Activated CD4-positive, alpha-beta memory T cell treated with anti-CD3 and anti-CD28 coated beads for 36 hours (primary cell): ENCODE measurements at regions not wholly inside any gene's neighbourhood (a gene's known extent, or its start where the extent isn't known, plus 50 kb on each side); places are given as distances from the start of the nearest gene placed in this dataset.

Experiments used
- CTCF ChIA-PET: fragments of 350-600 bp; sonication (Branson Sonifier 250); formaldehyde crosslinking; loops from one replicate; lab custom pipeline; 2021; ENCODE audit warnings: antibody characterized with exemption, inconsistent platforms; lab: Charles Lee
- POLR2A ChIA-PET: fragments of 350-600 bp; sonication (Branson Sonifier 250); formaldehyde crosslinking; loops from one replicate; lab custom pipeline; 2021; ENCODE audit warnings: antibody characterized with exemption; lab: Charles Lee
- DNase-seq: peaks from one replicate; pipeline ENCODE4 v3.0.0-alpha.2; 2020
- H3K27ac Mint-ChIP-seq: one replicate; pipeline ENCODE4 v1.8.0; 2021; ENCODE audit warnings: mixed read lengths
- H3K27me3 Mint-ChIP-seq: one replicate; pipeline ENCODE4 v1.8.0; 2021; ENCODE audit warnings: mixed read lengths
- H3K36me3 Mint-ChIP-seq: one replicate; pipeline ENCODE4 v1.8.0; 2021; ENCODE audit warnings: mixed read lengths
- H3K4me1 Mint-ChIP-seq: one replicate; pipeline ENCODE4 v1.8.0; 2021; ENCODE audit warnings: low read depth, mixed read lengths
- H3K4me3 Mint-ChIP-seq: one replicate; pipeline ENCODE4 v1.8.0; 2021; ENCODE audit warnings: mild to moderate bottlenecking, mixed read lengths
- H3K9me3 Mint-ChIP-seq: one replicate; pipeline ENCODE4 v1.8.0; 2021; ENCODE audit warnings: mixed read lengths
- intact Hi-C: fragments of 100-400 bp; cut with micrococcal nuclease; formaldehyde crosslinking; loops from one replicate; pipeline ENCODE4 v1.15.1; 2023

GRCh38 chr3:180534828-180535227 lies 67.1 kb upstream of the TTC14 start:
- no peak overlapping the region for H3K4me3 Mint-ChIP-seq
- H3K27ac Mint-ChIP-seq: no peak overlapping the region
- DNase-seq: no peak
- intact Hi-C loops: no loop called here
- ChIA-PET POLR2A (no interaction called here), CTCF (no interaction called here)
- H3K4me1 Mint-ChIP-seq: no peaks in the 10 kb centered on the region
- peaks cover 2% of the 10 kb centered on the region for H3K27me3 Mint-ChIP-seq
- H3K36me3 Mint-ChIP-seq: no peaks in the 10 kb centered on the region
- H3K9me3 Mint-ChIP-seq: peaks cover 4% of the 10 kb centered on the region

DNA sequence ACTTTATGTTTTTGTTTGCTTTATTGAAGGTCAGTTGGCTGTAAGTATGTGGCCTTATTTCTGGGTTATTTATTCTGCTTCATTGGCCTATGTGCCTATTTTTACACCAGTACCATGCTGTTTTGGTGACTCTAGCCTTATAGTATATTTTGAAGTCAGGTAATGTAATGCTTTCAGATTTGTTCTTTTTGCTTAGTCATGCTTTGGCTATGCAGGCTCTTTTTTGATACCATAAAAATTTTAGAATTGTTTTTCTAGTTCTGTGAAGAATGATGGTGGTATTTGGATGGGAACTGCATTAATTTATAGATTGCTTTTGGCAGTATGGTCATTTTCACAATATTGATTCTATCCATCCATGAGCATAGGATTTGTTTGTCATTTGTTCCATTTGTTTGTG lies 63.5 kb upstream of the TTC14 start:
- ChIA-PET POLR2A (no interaction called here), CTCF (no interaction called here)
- no peaks in the 10 kb centered on the region for H3K36me3 Mint-ChIP-seq
- no peaks in the 10 kb centered on the region for H3K27me3 Mint-ChIP-seq
- H3K9me3 Mint-ChIP-seq: peaks cover 4% of the 10 kb centered on the region
- no peak overlapping the region for H3K27ac Mint-ChIP-seq
- H3K4me3 Mint-ChIP-seq: no peak overlapping the region
- DNase-seq: no peak
- intact Hi-C loops: no loop called here
- no peaks in the 10 kb centered on the region for H3K4me1 Mint-ChIP-seq

DNA sequence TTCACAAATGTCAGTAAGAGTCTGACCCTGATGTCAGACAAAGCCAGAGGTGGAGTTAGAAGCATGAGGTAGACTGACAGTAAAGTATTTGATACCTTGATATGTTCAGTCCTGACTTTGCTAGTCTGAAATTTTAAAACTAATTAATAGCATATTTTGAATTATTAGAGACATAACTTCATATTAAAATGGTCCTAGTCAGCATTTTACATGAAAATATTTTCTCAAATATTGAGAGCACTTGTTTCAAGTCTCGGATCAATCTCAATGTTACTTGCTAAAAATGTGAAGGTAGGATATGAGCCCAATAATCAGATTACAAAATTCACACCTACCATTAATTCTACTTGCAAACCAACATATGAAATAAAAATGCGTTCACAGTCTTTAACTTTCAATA lies 58.1 kb upstream of the TTC14 start:
- H3K4me3 Mint-ChIP-seq: no peak overlapping the region
- ChIA-PET CTCF (no interaction called here), POLR2A (no interaction called here)
- H3K27me3 Mint-ChIP-seq: no peaks in the 10 kb centered on the region
- no peaks in the 10 kb centered on the region for H3K4me1 Mint-ChIP-seq
- H3K27ac Mint-ChIP-seq: no peak overlapping the region
- H3K36me3 Mint-ChIP-seq: no peaks in the 10 kb centered on the region
- no peaks in the 10 kb centered on the region for H3K9me3 Mint-ChIP-seq
- DNase-seq: no peak
- intact Hi-C loops: no loop called here

DNA sequence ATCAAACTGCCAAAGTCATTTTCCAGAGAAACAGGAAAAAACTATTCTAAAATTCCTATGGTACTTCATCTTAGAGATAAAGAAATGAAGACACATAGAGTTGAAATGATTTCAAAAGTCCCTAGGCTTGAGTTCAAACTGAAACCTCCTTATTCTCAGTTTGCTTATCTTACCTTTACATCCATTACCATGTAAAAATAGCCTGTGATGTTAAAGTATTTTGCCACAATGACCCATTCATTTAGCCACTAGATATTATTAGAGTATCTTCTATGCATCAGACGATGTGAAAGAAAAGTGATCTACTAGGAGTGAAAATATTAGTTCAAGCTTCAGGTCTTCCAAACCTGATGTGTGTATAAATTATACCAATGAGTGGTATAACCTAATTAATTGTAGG lies 55.1 kb upstream of the TTC14 start:
- CTCF ChIA-PET: no interaction called here
- no peaks in the 10 kb centered on the region for H3K9me3 Mint-ChIP-seq
- H3K27ac Mint-ChIP-seq: no peak overlapping the region
- no peak overlapping the region for H3K4me3 Mint-ChIP-seq
- intact Hi-C loops: no loop called here
- POLR2A ChIA-PET: no interaction called here
- no peaks in the 10 kb centered on the region for H3K4me1 Mint-ChIP-seq
- DNase-seq: no peak
- H3K36me3 Mint-ChIP-seq: no peaks in the 10 kb centered on the region
- H3K27me3 Mint-ChIP-seq: peaks cover 2% of the 10 kb centered on the region

DNA sequence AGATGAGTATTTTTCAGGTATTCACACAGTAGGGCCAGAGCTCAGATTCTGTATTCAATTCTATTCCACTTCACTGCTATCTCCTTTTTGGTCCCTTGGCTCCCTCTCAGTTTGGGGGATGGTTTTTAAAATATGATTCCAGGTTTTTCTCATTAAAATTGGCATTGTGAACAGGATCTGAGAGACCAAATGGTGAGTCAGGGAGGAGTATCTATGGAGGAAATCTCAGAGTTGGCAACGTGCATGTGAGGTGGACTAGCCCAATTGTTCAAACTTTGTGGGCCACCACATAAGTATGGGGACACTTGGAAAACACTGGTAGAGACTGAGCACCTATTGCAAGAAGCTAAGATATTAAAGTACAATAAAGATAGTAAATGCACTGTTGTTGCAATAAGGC lies 53.9 kb upstream of the TTC14 start:
- no peak overlapping the region for H3K4me3 Mint-ChIP-seq
- no peaks in the 10 kb centered on the region for H3K36me3 Mint-ChIP-seq
- DNase-seq: no peak
- no peaks in the 10 kb centered on the region for H3K4me1 Mint-ChIP-seq
- H3K27me3 Mint-ChIP-seq: peaks cover 2% of the 10 kb centered on the region
- POLR2A ChIA-PET: no interaction called here
- no peaks in the 10 kb centered on the region for H3K9me3 Mint-ChIP-seq
- CTCF ChIA-PET: no interaction called here
- intact Hi-C loops: no loop called here
- H3K27ac Mint-ChIP-seq: no peak overlapping the region
